H1 (cell line): ENCODE measurements at regions not wholly inside any gene's neighbourhood (a gene's known extent, or its start where the extent isn't known, plus 50 kb on each side); places are given as distances from the start of the nearest gene placed in this dataset.

Experiments used
- CBX5 ChIP-seq: fragments of 300-800, 300-1000 bp; sonication (generic); IDR thresholded peaks from 2 replicates; pipeline ENCODE4 v1.7.1; 2016; ENCODE audit warnings: antibody characterized with exemption, low read length, low read depth
- EP300 ChIP-seq, 2 experiments: IDR thresholded peaks; 1 replicate in 1 of 2; 2 replicates in 1 of 2; pipeline ENCODE4 v1.6.1; 2011 to 2012; ENCODE audit warnings: low read depth in 2 of 2, low read length in 2 of 2, mild to moderate bottlenecking in 2 of 2, borderline replicate concordance in 1 of 2, inconsistent platforms in 1 of 2, moderate library complexity in 1 of 2
- JUN ChIP-seq: IDR thresholded peaks from 2 replicates; pipeline ENCODE4 v1.6.1; 2011; ENCODE audit warnings: low read depth, mild to moderate bottlenecking, improper control_type of control experiment, low read length
- JUND ChIP-seq: IDR thresholded peaks from 2 replicates; pipeline ENCODE4 v1.6.1; 2011; ENCODE audit warnings: mild to moderate bottlenecking, improper control_type of control experiment, low read length

DNA sequence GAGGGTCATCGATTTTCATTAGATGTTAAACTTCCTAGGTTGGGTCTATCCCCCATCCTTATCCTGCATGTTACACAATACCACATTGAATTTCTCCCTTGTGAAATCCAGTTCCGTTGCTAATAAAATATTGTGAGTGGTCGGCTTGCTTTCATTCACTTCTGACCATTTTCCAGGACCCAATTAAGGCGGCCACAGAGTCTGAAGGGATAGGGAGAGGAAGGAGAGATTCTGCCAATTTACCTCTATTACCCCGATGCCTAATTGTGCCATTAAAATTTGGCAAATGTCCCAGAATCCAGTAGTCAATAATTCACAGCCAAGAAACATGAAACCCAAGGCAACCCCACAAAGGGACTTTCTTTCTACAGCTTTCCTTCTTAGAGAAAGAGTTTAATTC lies 129.9 kb downstream of the IPMK start (continued):
- TF ChIP-seq JUND (no peak), CBX5 (no peak), JUN (no peak), EP300 (IDR thresholded peaks at IDR 0.05; ENCODE audit: borderline replicate concordance in 1 of 2, low read depth in 2 of 2, low read length in 2 of 2) (no peak)
